ENCODE measurements at regions not wholly inside any gene's neighbourhood (a gene's known extent, or its start where the extent isn't known, plus 50 kb on each side); places are given as distances from the start of the nearest gene placed in this dataset.
"Not testable (repeated sequence)": the region's sequence is repeated elsewhere in the genome, so short reads cannot be mapped to it uniquely, and the experiment has no call there.

DNA sequence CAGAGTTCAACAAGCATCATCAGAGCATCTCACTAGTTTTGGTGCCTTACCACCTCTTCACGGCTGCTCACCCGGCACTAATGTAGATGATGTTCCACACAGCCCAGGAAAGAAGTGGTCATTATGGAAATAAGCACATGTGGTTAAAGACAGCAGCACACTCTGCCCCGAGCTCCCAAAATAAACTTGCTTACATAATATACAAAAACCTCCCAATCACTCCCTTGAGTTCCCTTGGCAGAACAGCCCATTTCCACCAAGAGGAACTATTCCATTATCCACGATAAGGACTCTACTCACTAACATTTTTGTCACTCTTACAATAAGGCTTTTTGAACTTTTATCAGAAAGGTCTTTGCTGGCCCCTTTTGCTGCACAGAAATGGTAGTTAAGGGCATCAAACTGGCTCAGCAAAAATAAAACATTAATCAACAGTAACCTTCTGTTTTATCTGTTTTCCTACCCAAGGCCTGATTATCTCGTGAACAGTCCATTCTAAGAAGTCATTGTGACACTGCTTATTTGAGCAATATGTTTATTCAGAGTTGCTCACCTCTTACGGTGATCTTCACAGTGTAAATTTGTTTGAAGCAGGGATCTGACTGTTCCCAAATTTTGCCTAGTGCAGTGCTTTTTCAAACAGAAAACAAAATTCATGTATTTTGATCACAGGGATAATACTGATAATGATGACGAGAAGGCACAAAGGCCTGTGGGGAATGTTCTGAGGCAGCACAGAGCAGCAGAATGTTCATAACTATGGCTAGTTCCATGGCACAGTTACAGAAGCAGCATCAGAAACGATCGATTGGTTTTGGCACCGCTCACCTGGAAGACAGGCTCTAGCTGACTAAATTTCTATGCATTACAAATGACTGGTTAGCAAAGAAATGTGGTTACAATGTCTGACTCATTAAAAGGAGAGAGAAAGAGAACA lies 399.8 kb upstream of the PIK3R1 start:
- Mint-ChIP-seq H3K36me3 (ENCODE audit: low read depth) (no peaks in the 10 kb centered on the region), H3K27ac (no peak overlapping the region), H3K4me3 (no peak overlapping the region), H3K4me1 (no peaks in the 10 kb centered on the region), H3K9me3 (no peaks in the 10 kb centered on the region), H3K27me3 (no peaks in the 10 kb centered on the region)
- ChIA-PET CTCF (no interaction called here), POLR2A (no interaction called here)
- DNase-seq, result no peak

GRCh38 chr5:67814569-67815311 lies 400.8 kb upstream of the PIK3R1 start:
- Mint-ChIP-seq H3K27ac (no peak overlapping the region), H3K36me3 (ENCODE audit: low read depth) (no peaks in the 10 kb centered on the region), H3K4me1 (no peaks in the 10 kb centered on the region), H3K9me3 (no peaks in the 10 kb centered on the region), H3K27me3 (no peaks in the 10 kb centered on the region), H3K4me3 (no peak overlapping the region)
- ChIA-PET CTCF (no interaction called here), POLR2A (no interaction called here)
- DNase-seq, result no peak

GRCh38 chr5:67813877-67814539 lies 401.5 kb upstream of the PIK3R1 start:
- Mint-ChIP-seq H3K36me3 (ENCODE audit: low read depth) (no peaks in the 10 kb centered on the region), H3K9me3 (no peaks in the 10 kb centered on the region), H3K4me1 (no peaks in the 10 kb centered on the region), H3K27ac (no peak overlapping the region), H3K27me3 (no peaks in the 10 kb centered on the region), H3K4me3 (no peak overlapping the region)
- CTCF ChIA-PET, result no interaction called here
- POLR2A ChIA-PET, result no interaction called here
- DNase-seq, result no peak

- POLR2A ChIA-PET, result no interaction called here
Measured at GRCh38 chr5:67809589-67809988, 406.0 kb upstream of the PIK3R1 start.

GRCh38 chr5:67808340-67808739 lies 407.2 kb upstream of the PIK3R1 start:
- no peaks in the 10 kb centered on the region for H3K27me3 Mint-ChIP-seq
- no peak overlapping the region for H3K27ac Mint-ChIP-seq
- CTCF ChIA-PET, result no interaction called here
- no peaks in the 10 kb centered on the region for H3K36me3 Mint-ChIP-seq (ENCODE audit: low read depth)
- no peaks in the 10 kb centered on the region for H3K4me1 Mint-ChIP-seq
- H3K9me3 Mint-ChIP-seq, result no peaks in the 10 kb centered on the region
- POLR2A ChIA-PET, result no interaction called here
- H3K4me3 Mint-ChIP-seq, result no peak overlapping the region
- no peak for DNase-seq

More at GRCh38 chr5:67809589-67809988, 406.0 kb upstream of the PIK3R1 start:
- Mint-ChIP-seq H3K4me1 (no peaks in the 10 kb centered on the region), H3K36me3 (ENCODE audit: low read depth) (no peaks in the 10 kb centered on the region), H3K4me3 (no peak overlapping the region), H3K27ac (no peak overlapping the region), H3K9me3 (no peaks in the 10 kb centered on the region), H3K27me3 (no peaks in the 10 kb centered on the region)
- CTCF ChIA-PET, result no interaction called here
- no peak for DNase-seq

GRCh38 chr5:67807439-67807888 lies 408.1 kb upstream of the PIK3R1 start:
- DNase-seq, result no peak
- Mint-ChIP-seq H3K27ac (no peak overlapping the region), H3K4me3 (no peak overlapping the region), H3K4me1 (no peaks in the 10 kb centered on the region), H3K27me3 (no peaks in the 10 kb centered on the region), H3K36me3 (ENCODE audit: low read depth) (no peaks in the 10 kb centered on the region), H3K9me3 (no peaks in the 10 kb centered on the region)
- ChIA-PET POLR2A (no interaction called here), CTCF (no interaction called here)

GRCh38 chr5:67806654-67807438 lies 408.7 kb upstream of the PIK3R1 start:
- ChIA-PET POLR2A (no interaction called here), CTCF (no interaction called here)
- no peaks in the 10 kb centered on the region for H3K36me3 Mint-ChIP-seq (ENCODE audit: low read depth)
- no peaks in the 10 kb centered on the region for H3K27me3 Mint-ChIP-seq
- no peaks in the 10 kb centered on the region for H3K4me1 Mint-ChIP-seq
- H3K27ac Mint-ChIP-seq, result no peak overlapping the region
- no peak for DNase-seq
- H3K9me3 Mint-ChIP-seq, result no peaks in the 10 kb centered on the region
- no peak overlapping the region for H3K4me3 Mint-ChIP-seq

- DNase-seq, result no peak
- ChIA-PET POLR2A (no interaction called here), CTCF (no interaction called here)
- Mint-ChIP-seq H3K36me3 (ENCODE audit: low read depth) (no peaks in the 10 kb centered on the region), H3K27me3 (no peaks in the 10 kb centered on the region), H3K4me1 (no peaks in the 10 kb centered on the region), H3K4me3 (no peak overlapping the region), H3K27ac (no peak overlapping the region), H3K9me3 (no peaks in the 10 kb centered on the region)
Measured at GRCh38 chr5:67805666-67806348, 409.7 kb upstream of the PIK3R1 start.

GRCh38 chr5:67802766-67803165 lies 412.8 kb upstream of the PIK3R1 start:
- ChIA-PET CTCF (no interaction called here), POLR2A (no interaction called here)
- no peak overlapping the region for H3K27ac Mint-ChIP-seq
- peaks cover 2% of the 10 kb centered on the region for H3K27me3 Mint-ChIP-seq
- H3K36me3 Mint-ChIP-seq (ENCODE audit: low read depth), result no peaks in the 10 kb centered on the region
- no peaks in the 10 kb centered on the region for H3K4me1 Mint-ChIP-seq
- no peak overlapping the region for H3K4me3 Mint-ChIP-seq
- DNase-seq, result no peak
- H3K9me3 Mint-ChIP-seq, result no peaks in the 10 kb centered on the region

GRCh38 chr5:67799732-67800234 lies 415.8 kb upstream of the PIK3R1 start:
- Mint-ChIP-seq H3K36me3 (ENCODE audit: low read depth) (no peaks in the 10 kb centered on the region), H3K4me3 (no peak overlapping the region), H3K27ac (no peak overlapping the region), H3K4me1 (no peaks in the 10 kb centered on the region), H3K27me3 (peaks cover 5% of the 10 kb centered on the region), H3K9me3 (no peaks in the 10 kb centered on the region)
- CTCF ChIA-PET, result no interaction called here
- POLR2A ChIA-PET, result no interaction called here
- no peak for DNase-seq

DNA sequence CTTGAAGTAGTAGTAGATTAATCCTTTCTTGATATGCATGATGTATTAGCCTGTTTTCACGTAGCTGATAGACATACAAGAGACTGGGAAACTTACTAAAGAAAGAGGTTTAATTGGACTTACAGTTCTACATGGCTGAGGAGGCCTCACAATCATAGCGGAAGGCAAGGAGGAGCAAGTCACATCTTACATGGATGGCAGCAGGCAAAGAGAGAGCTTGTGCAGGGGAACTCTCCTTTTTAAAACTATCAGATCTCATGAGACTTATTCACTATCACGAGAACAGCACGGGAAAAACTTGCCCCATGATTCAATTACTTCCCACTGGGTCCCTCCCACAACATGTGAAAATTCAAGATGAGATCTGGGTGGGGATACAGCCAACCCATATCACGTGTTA lies 417.1 kb upstream of the PIK3R1 start:
- DNase-seq; H3K27me3 Mint-ChIP-seq; H3K9me3 Mint-ChIP-seq; CTCF ChIA-PET; H3K27ac Mint-ChIP-seq; H3K4me1 Mint-ChIP-seq; H3K4me3 Mint-ChIP-seq; H3K36me3 Mint-ChIP-seq (ENCODE audit: low read depth); POLR2A ChIA-PET: not testable (repeated sequence)

- H3K4me3 Mint-ChIP-seq, result no peak overlapping the region
- ChIA-PET POLR2A (no interaction called here), CTCF (no interaction called here)
- no peaks in the 10 kb centered on the region for H3K9me3 Mint-ChIP-seq
- no peaks in the 10 kb centered on the region for H3K4me1 Mint-ChIP-seq
- DNase-seq, result no peak
- H3K27me3 Mint-ChIP-seq, result peaks cover 5% of the 10 kb centered on the region
- no peak overlapping the region for H3K27ac Mint-ChIP-seq
- H3K36me3 Mint-ChIP-seq (ENCODE audit: low read depth), result no peaks in the 10 kb centered on the region
Measured at GRCh38 chr5:67795781-67796477, 419.6 kb upstream of the PIK3R1 start.
